ENCODE measurements at regions not wholly inside any gene's neighbourhood (a gene's known extent, or its start where the extent isn't known, plus 50 kb on each side); places are given as distances from the start of the nearest gene placed in this dataset.

- no peak overlapping the region for H3K4me3 ChIP-seq (ENCODE audit: low read depth, low read length)
- TF ChIP-seq CTCF (IDR thresholded peaks at IDR 0.05; ENCODE audit: low read depth, low read length), result no peak
- in situ Hi-C loops (cut with HindIII; ENCODE audit: low sequenced_read_pairs), result no loop called here
- peak; percentile 9 for DNase-seq (ENCODE audit: low read depth, low spot score)
These were observed 157.6 kb upstream of the NDUFV2 start for GRCh38 chr18:8944871-8945245.

- TF ChIP-seq CTCF (IDR thresholded peaks at IDR 0.05; ENCODE audit: low read depth, low read length), result no peak
- H3K4me3 ChIP-seq (ENCODE audit: low read depth, low read length), result no peak overlapping the region
- in situ Hi-C loops (cut with HindIII; ENCODE audit: low sequenced_read_pairs), result no loop called here
- no peak for DNase-seq (ENCODE audit: low read depth, low spot score)
These were observed 157.0 kb upstream of the NDUFV2 start for GRCh38 chr18:8945514-8945913.

- peak; percentile 98 for DNase-seq (ENCODE audit: low read depth, low spot score)
- H3K4me3 ChIP-seq (ENCODE audit: low read depth, low read length), result no peak overlapping the region
- no peak for TF ChIP-seq CTCF (IDR thresholded peaks at IDR 0.05; ENCODE audit: low read depth, low read length)
- in situ Hi-C loops (cut with HindIII; ENCODE audit: low sequenced_read_pairs), result no loop called here
These were observed 156.2 kb upstream of the NDUFV2 start for GRCh38 chr18:8946066-8946838.

GRCh38 chr18:8947566-8947965 is 154.9 kb upstream of the NDUFV2 start:
- no peak for TF ChIP-seq CTCF (IDR thresholded peaks at IDR 0.05; ENCODE audit: low read depth, low read length)
- in situ Hi-C loops (cut with HindIII; ENCODE audit: low sequenced_read_pairs), result no loop called here
- DNase-seq (ENCODE audit: low read depth, low spot score), result peak; percentile 40
- H3K4me3 ChIP-seq (ENCODE audit: low read depth, low read length), result no peak overlapping the region

GRCh38 chr18:8948011-8948410 is 154.5 kb upstream of the NDUFV2 start:
- DNase-seq (ENCODE audit: low read depth, low spot score), result no peak
- in situ Hi-C loops (cut with HindIII; ENCODE audit: low sequenced_read_pairs), result no loop called here
- H3K4me3 ChIP-seq (ENCODE audit: low read depth, low read length), result no peak overlapping the region
- TF ChIP-seq CTCF (IDR thresholded peaks at IDR 0.05; ENCODE audit: low read depth, low read length), result no peak

GRCh38 chr18:8948471-8949149 is 153.9 kb upstream of the NDUFV2 start:
- peak; percentile 84 for DNase-seq (ENCODE audit: low read depth, low spot score)
- TF ChIP-seq CTCF (IDR thresholded peaks at IDR 0.05; ENCODE audit: low read depth, low read length), result no peak
- no peak overlapping the region for H3K4me3 ChIP-seq (ENCODE audit: low read depth, low read length)
- in situ Hi-C loops (cut with HindIII; ENCODE audit: low sequenced_read_pairs), result no loop called here
